ENCODE measurements at regions not wholly inside any gene's neighbourhood (a gene's known extent, or its start where the extent isn't known, plus 50 kb on each side); places are given as distances from the start of the nearest gene placed in this dataset.

- no peak for TF ChIP-seq PHF8 (CRISPR knock-in tag; IDR thresholded peaks at IDR 0.05)
- TF ChIP-seq MEIS1 (CRISPR knock-in tag; IDR thresholded peaks at IDR 0.05; ENCODE audit: borderline replicate concordance), result no peak
- no peak for TF ChIP-seq ZBTB20 (CRISPR knock-in tag; IDR thresholded peaks at IDR 0.05; ENCODE audit: borderline replicate concordance, low read depth)
- TF ChIP-seq PTBP1 (IDR thresholded peaks at IDR 0.05; ENCODE audit: low read depth, low read length, poor library complexity, severe bottlenecking), result no peak
- no peak for TF ChIP-seq SMARCE1 (IDR thresholded peaks at IDR 0.05; ENCODE audit: borderline replicate concordance)
- TF ChIP-seq ZNF292 (CRISPR knock-in tag; IDR thresholded peaks at IDR 0.05; ENCODE audit: borderline replicate concordance, low read depth), result no peak
- no peak for TF ChIP-seq HCFC1 (IDR thresholded peaks at IDR 0.05; ENCODE audit: low read depth, low read length)
- TF ChIP-seq ZNF709 (CRISPR knock-in tag; IDR thresholded peaks at IDR 0.05), result no peak
- no peak for TF ChIP-seq RELA (CRISPR knock-in tag; IDR thresholded peaks at IDR 0.05)
- no peak for TF ChIP-seq CTCF (CRISPR knock-in tag; IDR thresholded peaks at IDR 0.05)
- no peak for TF ChIP-seq BHLHE40 (IDR thresholded peaks at IDR 0.05; ENCODE audit: low read length)
- no peak for TF ChIP-seq ZNF460 (CRISPR knock-in tag; IDR thresholded peaks at IDR 0.05; ENCODE audit: borderline replicate concordance)
- no peak for TF ChIP-seq SKIL (CRISPR knock-in tag; IDR thresholded peaks at IDR 0.05; ENCODE audit: borderline replicate concordance)
Measured at GRCh38 chr2:120979921-120980320, 244.3 kb downstream of the GLI2 start.

Data from HepG2 (cell line).